ENCODE measurements at regions not wholly inside any gene's neighbourhood (a gene's known extent, or its start where the extent isn't known, plus 50 kb on each side); places are given as distances from the start of the nearest gene placed in this dataset.

GRCh38 chr2:120436885-120437603 lies 91.1 kb downstream of the INHBB start:
- TF ChIP-seq, protein P1, sequence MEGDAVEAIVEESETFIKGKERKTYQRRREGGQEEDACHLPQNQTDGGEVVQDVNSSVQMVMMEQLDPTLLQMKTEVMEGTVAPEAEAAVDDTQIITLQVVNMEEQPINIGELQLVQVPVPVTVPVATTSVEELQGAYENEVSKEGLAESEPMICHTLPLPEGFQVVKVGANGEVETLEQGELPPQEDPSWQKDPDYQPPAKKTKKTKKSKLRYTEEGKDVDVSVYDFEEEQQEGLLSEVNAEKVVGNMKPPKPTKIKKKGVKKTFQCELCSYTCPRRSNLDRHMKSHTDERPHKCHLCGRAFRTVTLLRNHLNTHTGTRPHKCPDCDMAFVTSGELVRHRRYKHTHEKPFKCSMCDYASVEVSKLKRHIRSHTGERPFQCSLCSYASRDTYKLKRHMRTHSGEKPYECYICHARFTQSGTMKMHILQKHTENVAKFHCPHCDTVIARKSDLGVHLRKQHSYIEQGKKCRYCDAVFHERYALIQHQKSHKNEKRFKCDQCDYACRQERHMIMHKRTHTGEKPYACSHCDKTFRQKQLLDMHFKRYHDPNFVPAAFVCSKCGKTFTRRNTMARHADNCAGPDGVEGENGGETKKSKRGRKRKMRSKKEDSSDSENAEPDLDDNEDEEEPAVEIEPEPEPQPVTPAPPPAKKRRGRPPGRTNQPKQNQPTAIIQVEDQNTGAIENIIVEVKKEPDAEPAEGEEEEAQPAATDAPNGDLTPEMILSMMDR (IDR thresholded peaks at IDR 0.05 in 4 of 5, conservative IDR thresholded peaks at IDR 0.05 in 1 of 5), result peak in 4 of 5 experiments; percentile 18 to 49 (median 30)
- TF ChIP-seq POLR2A (IDR thresholded peaks at IDR 0.05), result no peak
